Muscle layer of duodenum (tissue), 2 donors: ENCODE measurements at regions not wholly inside any gene's neighbourhood (a gene's known extent, or its start where the extent isn't known, plus 50 kb on each side); places are given as distances from the start of the nearest gene placed in this dataset.
"Not testable (repeated sequence)": the region's sequence is repeated elsewhere in the genome, so short reads cannot be mapped to it uniquely, and the experiment has no call there.

ENCODE experiments used
- H3K27ac ChIP-seq: one replicate; pipeline ENCODE4 v1.7.0; 2013; ENCODE audit warnings: mild to moderate bottlenecking, low read length
- H3K27me3 ChIP-seq: one replicate; pipeline ENCODE4 v1.7.0; 2013; ENCODE audit warnings: low read depth, mild to moderate bottlenecking, control low read depth, low read length
- H3K36me3 ChIP-seq, 2 donors: one replicate each; pipeline ENCODE4 v1.7.0; 2013; ENCODE audit warnings: low read length in 2 of 2, control low read depth in 1 of 2, mild to moderate bottlenecking in 1 of 2; ENCODE audit not compliant: insufficient read depth in 2 of 2, control insufficient read depth in 1 of 2
- H3K4me1 ChIP-seq, 2 donors: one replicate each; pipeline ENCODE4 v1.7.0; 2013; ENCODE audit warnings: low read length in 2 of 2, mild to moderate bottlenecking in 2 of 2, control low read depth in 1 of 2, moderate library complexity in 1 of 2; ENCODE audit not compliant: insufficient read depth in 2 of 2, control insufficient read depth in 1 of 2
- H3K4me3 ChIP-seq, 2 donors: one replicate each; pipeline ENCODE4 v1.7.0; 2013; ENCODE audit warnings: low read length in 2 of 2, low read depth in 1 of 2, mild to moderate bottlenecking in 1 of 2
- H3K9me3 ChIP-seq, 2 donors: one replicate each; pipeline ENCODE4 v1.7.0; 2013; ENCODE audit warnings: low read length in 2 of 2, control low read depth in 1 of 2, mild to moderate bottlenecking in 1 of 2; ENCODE audit not compliant: control insufficient read depth in 1 of 2
- donor health status: healthy.

GRCh38 chr2:40700231-40700954 is 248.5 kb upstream of the SLC8A1 start:
- Histone ChIP-seq H3K36me3 (no peaks in the 10 kb centered on the region), H3K27ac (no peak overlapping the region), H3K27me3 (no peaks in the 10 kb centered on the region), H3K4me3 (no peak overlapping the region), H3K9me3 (no peaks in the 10 kb centered on the region), H3K4me1 (no peaks in the 10 kb centered on the region)

DNA sequence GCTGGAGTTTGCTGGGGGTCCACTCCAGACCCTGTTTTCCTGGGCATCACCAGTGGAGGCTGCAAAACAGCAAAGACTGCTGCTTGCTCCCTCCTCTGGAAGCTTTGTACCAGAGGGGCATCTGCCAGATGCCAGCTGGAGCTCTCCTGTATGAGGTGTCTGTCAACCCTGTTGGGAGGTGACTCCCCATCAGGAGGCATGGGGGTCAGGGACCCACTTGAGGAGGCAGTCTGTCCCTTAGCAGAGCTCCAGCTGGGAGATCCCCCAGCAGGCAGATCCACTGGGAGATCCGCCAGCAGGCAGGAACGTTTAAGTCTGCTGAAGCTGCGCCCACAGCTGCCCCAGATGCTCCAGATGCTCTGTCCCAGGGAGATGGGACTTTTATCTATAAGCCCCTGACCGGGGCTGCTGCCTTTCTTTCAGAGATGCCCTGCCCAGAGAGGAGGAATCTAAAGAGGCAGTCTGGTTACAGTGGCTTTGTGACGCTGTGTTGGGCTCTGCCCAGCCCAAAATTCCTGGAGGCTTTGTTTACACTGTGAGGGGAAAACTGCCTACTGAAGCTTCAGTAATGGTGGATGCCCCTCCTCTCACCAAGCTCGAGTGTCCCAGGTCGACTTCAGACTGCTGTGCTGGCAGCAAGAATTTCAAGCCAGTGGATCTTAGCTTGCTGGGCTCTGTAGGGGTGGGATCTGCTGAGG is 260.5 kb upstream of the SLC8A1 start:
- H3K4me1 ChIP-seq, result not testable (repeated sequence)

GRCh38 chr2:40716879-40717278 is 265.0 kb upstream of the SLC8A1 start:
- H3K36me3 ChIP-seq, result no peaks in the 10 kb centered on the region
- H3K4me1 ChIP-seq, result no peaks in the 10 kb centered on the region
- H3K27me3 ChIP-seq, result no peaks in the 10 kb centered on the region
- no peak overlapping the region for H3K27ac ChIP-seq
- H3K4me3 ChIP-seq, result no peak overlapping the region
- H3K9me3 ChIP-seq, result no peaks in the 10 kb centered on the region

More for the DNA sequence above, 260.5 kb upstream of the SLC8A1 start:
- not testable (repeated sequence) for H3K27me3 ChIP-seq, H3K27ac ChIP-seq, H3K9me3 ChIP-seq, H3K4me3 ChIP-seq, H3K36me3 ChIP-seq

DNA sequence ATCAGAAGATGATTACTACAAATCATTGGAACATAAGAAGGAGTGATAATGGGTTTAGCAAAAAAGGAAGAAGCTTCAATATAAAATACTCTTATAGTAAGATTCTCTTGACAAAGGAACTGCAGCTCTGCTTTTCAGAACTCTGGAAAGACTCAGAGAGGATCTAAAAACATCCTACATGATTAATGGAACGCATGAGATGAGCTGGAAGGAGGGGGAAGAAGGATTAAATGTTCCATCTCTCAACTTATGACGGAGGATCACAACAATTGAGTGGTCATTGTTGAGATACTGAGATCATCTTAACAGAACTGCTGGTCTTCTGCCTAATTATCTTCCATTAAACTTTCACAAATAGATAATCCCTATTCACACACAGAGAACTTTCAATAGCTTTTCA is 267.5 kb upstream of the SLC8A1 start:
- no peak overlapping the region for H3K27ac ChIP-seq
- no peaks in the 10 kb centered on the region for H3K27me3 ChIP-seq
- H3K4me3 ChIP-seq, result no peak overlapping the region
- H3K4me1 ChIP-seq, result no peaks in the 10 kb centered on the region
- H3K36me3 ChIP-seq, result no peaks in the 10 kb centered on the region
- no peaks in the 10 kb centered on the region for H3K9me3 ChIP-seq

GRCh38 chr2:40721595-40721994 is 269.7 kb upstream of the SLC8A1 start:
- Histone ChIP-seq H3K27me3 (no peaks in the 10 kb centered on the region), H3K4me3 (no peak overlapping the region), H3K27ac (no peak overlapping the region), H3K36me3 (no peaks in the 10 kb centered on the region), H3K4me1 (no peaks in the 10 kb centered on the region), H3K9me3 (no peaks in the 10 kb centered on the region)

GRCh38 chr2:40723194-40723593 is 271.3 kb upstream of the SLC8A1 start:
- Histone ChIP-seq H3K36me3 (no peaks in the 10 kb centered on the region), H3K4me1 (no peaks in the 10 kb centered on the region), H3K4me3 (no peak overlapping the region), H3K27ac (no peak overlapping the region), H3K27me3 (no peaks in the 10 kb centered on the region), H3K9me3 (no peaks in the 10 kb centered on the region)

DNA sequence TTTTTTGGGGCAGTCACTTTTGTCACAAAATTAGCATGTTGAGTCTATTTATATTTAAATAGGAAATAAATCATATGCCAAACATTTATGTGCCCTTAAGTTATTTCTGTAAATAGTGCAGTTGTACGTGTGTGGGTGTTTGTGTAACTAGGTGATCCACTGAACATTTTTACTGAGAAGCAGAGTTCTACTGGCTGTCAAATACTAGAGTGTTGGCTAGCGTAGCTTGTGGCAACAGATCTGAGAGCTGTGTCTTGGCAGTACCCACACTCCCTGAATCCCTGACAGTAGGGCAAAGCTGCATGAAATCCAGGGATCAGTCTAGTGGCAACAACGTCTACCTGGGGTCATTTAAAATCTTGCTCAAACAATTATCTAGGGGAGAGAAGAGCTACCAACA is 273.1 kb upstream of the SLC8A1 start:
- no peaks in the 10 kb centered on the region for H3K9me3 ChIP-seq
- H3K4me1 ChIP-seq, result no peaks in the 10 kb centered on the region
- H3K36me3 ChIP-seq, result no peaks in the 10 kb centered on the region
- H3K27ac ChIP-seq, result no peak overlapping the region
- H3K27me3 ChIP-seq, result no peaks in the 10 kb centered on the region
- H3K4me3 ChIP-seq, result no peak overlapping the region

DNA sequence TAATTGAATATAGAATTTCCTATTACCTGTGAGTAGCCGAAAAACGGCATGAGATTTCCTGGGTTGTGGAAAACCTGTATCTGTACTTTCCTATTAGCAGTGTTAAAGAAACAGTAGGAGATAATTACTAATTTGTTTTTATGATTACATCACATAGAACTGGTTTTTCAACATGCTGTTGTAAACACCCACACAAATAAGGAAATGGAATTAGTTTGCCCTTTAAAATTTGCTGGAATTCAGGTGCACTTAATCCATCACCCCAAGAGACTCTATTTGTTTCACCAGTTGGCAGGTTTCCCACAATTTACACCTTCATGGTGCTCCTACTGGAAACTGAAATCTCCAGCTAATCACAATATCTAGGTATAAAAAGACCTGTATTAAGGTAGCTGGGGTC is 274.1 kb upstream of the SLC8A1 start:
- Histone ChIP-seq H3K9me3 (no peaks in the 10 kb centered on the region), H3K27me3 (no peaks in the 10 kb centered on the region), H3K36me3 (no peaks in the 10 kb centered on the region), H3K4me3 (no peak overlapping the region), H3K27ac (no peak overlapping the region), H3K4me1 (no peaks in the 10 kb centered on the region)

- Histone ChIP-seq H3K4me3 (no peak overlapping the region), H3K27ac (no peak overlapping the region)
Measured at GRCh38 chr2:40734797-40735196, 282.9 kb upstream of the SLC8A1 start.

GRCh38 chr2:40737180-40737579 is 285.3 kb upstream of the SLC8A1 start:
- H3K27ac ChIP-seq, result no peak overlapping the region
- no peak overlapping the region for H3K4me3 ChIP-seq
- H3K4me1 ChIP-seq, result no peaks in the 10 kb centered on the region
- H3K27me3 ChIP-seq, result no peaks in the 10 kb centered on the region
- no peaks in the 10 kb centered on the region for H3K9me3 ChIP-seq
- H3K36me3 ChIP-seq, result no peaks in the 10 kb centered on the region

More at GRCh38 chr2:40734797-40735196, 282.9 kb upstream of the SLC8A1 start:
- H3K27me3 ChIP-seq, result no peaks in the 10 kb centered on the region
- no peaks in the 10 kb centered on the region for H3K9me3 ChIP-seq
- no peaks in the 10 kb centered on the region for H3K36me3 ChIP-seq
- no peaks in the 10 kb centered on the region for H3K4me1 ChIP-seq

GRCh38 chr2:40740419-40740818 is 288.5 kb upstream of the SLC8A1 start:
- H3K4me1 ChIP-seq, result no peaks in the 10 kb centered on the region
- H3K9me3 ChIP-seq, result no peaks in the 10 kb centered on the region
- H3K27me3 ChIP-seq, result no peaks in the 10 kb centered on the region
- H3K36me3 ChIP-seq, result no peaks in the 10 kb centered on the region
- H3K27ac ChIP-seq, result no peak overlapping the region
- no peak overlapping the region for H3K4me3 ChIP-seq

DNA sequence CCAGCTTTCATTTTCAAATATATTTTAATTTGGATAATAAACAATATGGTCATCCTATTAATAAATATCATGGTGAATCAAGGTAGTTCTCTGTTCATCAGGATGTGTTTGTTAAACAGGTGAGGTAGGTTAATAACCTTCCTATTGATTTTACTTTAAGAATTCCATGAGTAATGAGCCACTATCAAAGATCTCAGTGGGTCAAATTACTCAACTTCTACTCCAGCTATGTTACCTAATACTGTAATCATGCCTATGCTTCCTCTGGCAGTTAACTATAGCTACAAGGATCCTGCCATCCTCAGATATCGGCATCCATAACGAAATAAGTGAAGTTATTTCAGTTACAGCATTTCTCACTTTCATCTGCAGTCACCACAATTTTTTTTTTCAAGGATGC is 289.6 kb upstream of the SLC8A1 start:
- Histone ChIP-seq H3K9me3 (no peaks in the 10 kb centered on the region), H3K27ac (no peak overlapping the region), H3K4me3 (no peak overlapping the region), H3K4me1 (no peaks in the 10 kb centered on the region), H3K27me3 (no peaks in the 10 kb centered on the region), H3K36me3 (no peaks in the 10 kb centered on the region)
